OCI-M2 (cell line): ENCODE measurements at regions not wholly inside any gene's neighbourhood (a gene's known extent, or its start where the extent isn't known, plus 50 kb on each side); places are given as distances from the start of the nearest gene placed in this dataset.
"Not testable (repeated sequence)": the region's sequence is repeated elsewhere in the genome, so short reads cannot be mapped to it uniquely, and the experiment has no call there.

Source experiments
- DNase-seq: peaks from one replicate; lab custom pipeline; 2025; ENCODE audit not compliant: unreplicated experiment; lab: John Stamatoyannopoulos, UW

GRCh38 chr4:66955784-66956183, 589.5 kb downstream of the CENPC start:
- DNase-seq: no peak

DNA sequence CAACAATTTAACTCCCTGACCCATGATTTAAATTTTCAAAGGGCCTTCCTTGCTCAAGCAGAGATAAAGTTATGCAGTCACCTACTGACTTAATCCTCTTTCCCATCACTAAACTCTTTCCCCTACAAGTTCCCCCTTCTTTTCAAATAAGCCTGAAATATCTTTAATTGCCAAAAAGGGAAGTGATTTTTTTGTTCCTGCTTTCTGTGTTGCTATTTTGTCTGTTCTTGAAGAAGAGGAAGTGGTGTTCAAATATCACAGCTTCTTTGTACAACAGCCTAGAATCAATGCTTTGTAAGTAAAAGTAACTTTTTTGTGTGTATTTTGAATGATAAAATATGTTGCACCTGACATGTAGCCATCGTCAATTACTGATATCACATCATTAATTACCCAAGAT, 595.9 kb downstream of the CENPC start:
- DNase-seq: no peak

DNA sequence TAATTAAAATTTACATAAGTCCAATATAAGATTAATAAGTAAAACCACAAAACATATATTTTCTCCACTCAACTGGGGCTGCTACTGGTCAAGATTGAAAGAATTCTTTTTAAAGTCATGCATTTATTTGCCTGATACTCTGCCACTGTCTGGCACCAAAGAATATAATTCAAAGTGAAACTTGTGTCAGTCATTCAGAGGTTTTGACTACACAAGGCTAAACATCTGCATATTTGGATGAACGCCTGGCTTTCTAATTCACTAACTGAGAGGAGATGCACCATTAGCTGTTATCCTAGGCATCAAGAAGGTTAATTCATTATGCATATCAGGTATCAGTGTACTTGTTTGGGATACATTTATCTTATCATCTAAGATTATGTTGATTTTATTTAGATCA, 598.5 kb downstream of the CENPC start:
- DNase-seq: no peak

- no peak for DNase-seq
Measured at GRCh38 chr4:66943112-66943511, 602.2 kb downstream of the CENPC start.

DNA sequence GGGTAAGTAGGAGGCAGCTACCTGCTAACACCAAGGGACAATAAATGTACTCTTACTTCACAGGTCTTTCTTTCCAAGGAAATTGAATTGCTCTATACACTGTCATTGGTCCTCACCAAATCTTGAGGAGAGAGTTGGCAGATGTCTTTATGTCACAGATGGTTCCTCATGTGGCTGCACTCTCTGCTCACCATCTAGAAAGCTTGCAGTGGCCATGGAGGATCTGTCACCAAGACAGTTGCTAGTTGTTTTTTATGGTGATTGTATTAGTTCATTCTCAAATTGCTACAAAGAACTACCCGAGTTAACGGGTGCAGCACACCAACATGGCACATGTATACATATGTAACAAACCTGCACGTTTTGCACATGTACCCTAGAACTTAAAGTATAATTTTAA, 613.3 kb downstream of the CENPC start:
- DNase-seq: not testable (repeated sequence)

DNA sequence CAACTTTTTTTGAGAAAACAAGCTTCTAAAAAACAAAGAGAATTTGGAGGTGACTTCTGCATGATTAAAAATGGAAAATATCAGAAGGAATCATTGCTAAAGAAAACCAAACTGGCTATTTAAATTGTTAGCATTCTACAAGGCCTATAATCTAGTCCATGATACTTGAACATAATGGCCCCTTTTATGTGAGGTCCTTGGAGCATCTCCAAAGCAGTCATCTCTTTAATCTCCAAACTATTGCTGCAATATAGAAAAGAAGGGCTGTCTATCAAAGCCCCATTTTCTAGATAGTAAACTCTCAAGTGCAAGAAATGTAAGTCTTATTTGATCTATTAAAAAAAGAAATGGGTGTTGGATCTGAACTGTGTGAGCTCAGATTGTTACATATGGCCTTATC, 615.1 kb downstream of the CENPC start:
- DNase-seq: no peak

- no peak for DNase-seq
Measured at GRCh38 chr4:66929748-66930147, 615.6 kb downstream of the CENPC start.

GRCh38 chr4:66928881-66929280, 616.4 kb downstream of the CENPC start:
- DNase-seq: not testable (repeated sequence)

GRCh38 chr4:66927937-66928336, 617.4 kb downstream of the CENPC start:
- DNase-seq: no peak

GRCh38 chr4:66926687-66927086, 618.6 kb downstream of the CENPC start:
- no peak for DNase-seq

- no peak for DNase-seq
Measured at GRCh38 chr4:66923081-66923865, 622.0 kb downstream of the CENPC start.

- no peak for DNase-seq
Measured at GRCh38 chr4:66921433-66921832, 623.9 kb downstream of the CENPC start.

- DNase-seq: no peak
Measured at GRCh38 chr4:66920514-66920913, 624.8 kb downstream of the CENPC start.

- DNase-seq: no peak
Measured at GRCh38 chr4:66911880-66912279, 633.4 kb downstream of the CENPC start.

DNA sequence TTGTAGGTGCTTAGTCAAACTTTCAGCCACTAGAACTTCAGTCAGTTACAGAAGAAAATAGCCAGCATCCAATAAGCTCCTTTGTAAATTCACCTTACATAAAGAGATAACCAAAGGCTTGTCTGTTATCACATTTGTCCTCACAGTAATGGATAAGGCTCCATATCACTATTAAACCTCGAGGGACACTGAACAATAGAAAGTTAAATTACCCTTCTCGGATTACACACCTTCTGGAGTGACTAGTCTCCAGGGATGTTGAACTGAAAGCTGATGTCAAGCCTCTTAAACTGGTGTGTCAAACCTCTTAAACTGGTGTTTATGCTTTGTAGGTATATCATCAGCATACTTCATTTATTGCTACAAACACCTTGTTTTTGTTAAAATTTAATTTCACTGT, 639.0 kb downstream of the CENPC start:
- no peak for DNase-seq

- no peak for DNase-seq
Measured at GRCh38 chr4:66899422-66900065, 645.8 kb downstream of the CENPC start.

DNA sequence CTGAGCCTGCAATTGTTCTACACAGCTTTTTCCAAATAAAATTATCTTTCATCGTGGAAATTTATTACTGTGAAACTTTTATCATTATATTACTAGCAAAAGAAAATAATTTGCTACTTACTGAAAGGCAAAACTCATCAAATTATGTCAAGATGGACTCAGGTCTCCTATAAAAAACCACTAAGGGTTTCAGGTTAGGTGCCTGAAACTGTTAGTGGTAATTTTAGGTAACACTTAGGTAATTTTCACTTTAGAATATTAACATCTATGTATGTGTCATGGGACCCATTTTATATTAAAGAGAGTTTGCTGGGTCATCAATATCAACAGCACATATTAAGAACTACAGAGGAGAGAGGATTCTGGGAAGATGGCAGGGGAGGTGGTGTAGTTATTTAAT, 651.5 kb downstream of the CENPC start:
- DNase-seq: no peak

DNA sequence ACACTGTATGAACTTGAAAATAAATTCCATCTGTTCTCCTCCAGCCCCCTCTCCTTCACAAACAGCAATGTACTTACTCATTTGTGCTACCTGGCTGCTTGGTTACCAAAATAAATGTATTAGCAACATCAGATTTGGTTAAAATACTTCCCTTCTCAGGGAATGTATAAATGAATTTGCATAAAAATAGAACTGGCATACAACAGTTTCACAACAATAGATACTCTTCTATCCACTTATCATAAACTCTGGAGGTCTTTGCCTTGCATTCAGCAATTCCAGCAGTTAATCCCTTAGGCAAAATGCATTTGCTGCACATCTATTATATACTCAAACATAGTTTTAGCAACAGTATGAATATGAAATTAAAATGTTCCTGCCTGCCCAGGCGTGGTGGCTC, 658.2 kb downstream of the CENPC start:
- no peak for DNase-seq

- no peak for DNase-seq
Measured at GRCh38 chr4:66885501-66886165, 659.7 kb downstream of the CENPC start.

DNA sequence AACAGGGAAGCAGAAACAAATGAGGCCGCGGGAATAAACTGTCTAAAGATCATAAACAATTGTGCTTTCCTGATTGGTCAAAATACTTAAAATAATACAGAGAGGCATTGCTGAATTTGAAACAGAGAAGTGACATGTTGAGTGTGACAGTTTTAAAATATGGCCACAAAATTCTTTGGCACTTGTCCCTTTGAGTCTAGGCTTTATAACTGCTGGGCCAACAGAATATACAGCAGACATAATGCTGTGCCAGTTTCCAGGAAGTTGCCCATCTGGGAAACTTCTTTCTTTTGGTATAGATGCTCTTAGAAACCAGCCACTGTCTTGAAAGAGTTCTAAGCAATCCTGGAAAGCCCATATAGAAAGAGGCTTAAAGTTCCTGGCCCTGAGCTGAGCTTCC, 668.4 kb downstream of the CENPC start:
- DNase-seq: no peak

- DNase-seq: no peak
Measured at GRCh38 chr4:66872661-66873060, 672.6 kb downstream of the CENPC start.

- no peak for DNase-seq
Measured at GRCh38 chr4:66863481-66863880, 681.8 kb downstream of the CENPC start.
